ENCODE measurements at regions not wholly inside any gene's neighbourhood (a gene's known extent, or its start where the extent isn't known, plus 50 kb on each side); places are given as distances from the start of the nearest gene placed in this dataset.

DNA sequence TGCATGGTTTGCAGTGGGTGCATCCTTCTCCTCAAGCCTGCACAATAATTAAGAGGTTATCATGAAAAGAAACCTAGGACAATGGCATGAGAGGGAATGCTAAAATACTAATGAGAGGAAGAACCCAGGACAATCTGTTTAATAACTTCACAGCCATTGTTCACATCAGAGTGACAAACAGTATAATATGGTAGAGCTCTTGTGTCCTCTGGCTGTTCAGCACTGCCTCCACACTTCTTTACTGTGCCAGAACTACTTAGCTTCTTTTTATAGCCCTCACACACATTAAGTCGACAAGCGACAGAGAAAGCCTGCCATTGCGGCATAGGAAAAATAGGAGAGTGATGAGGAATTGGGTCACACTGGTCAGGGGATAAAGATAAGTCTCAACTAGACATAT is 65.0 kb upstream of the MEIS2 start:
- no peak for DNase-seq

DNA sequence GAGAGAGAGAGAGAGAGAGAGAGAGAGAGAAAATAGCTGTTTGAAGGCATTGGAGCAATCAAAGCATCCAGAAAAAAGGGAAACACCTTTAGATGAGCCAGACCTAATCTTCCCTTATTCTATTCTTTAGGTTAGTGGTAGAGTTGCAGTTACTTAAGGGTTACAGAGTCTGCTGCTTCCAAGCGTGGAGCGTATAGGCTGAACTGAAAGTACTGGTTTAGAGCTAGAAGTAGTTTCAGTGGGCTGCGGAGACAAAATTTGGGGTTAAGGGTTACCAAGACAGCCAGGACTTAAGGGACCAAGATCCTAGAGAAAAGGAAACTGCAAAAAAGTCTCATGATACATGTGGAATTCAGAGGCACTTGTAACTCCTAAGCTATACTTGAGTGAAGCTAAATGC is 66.1 kb upstream of the MEIS2 start:
- DNase-seq = no peak

DNA sequence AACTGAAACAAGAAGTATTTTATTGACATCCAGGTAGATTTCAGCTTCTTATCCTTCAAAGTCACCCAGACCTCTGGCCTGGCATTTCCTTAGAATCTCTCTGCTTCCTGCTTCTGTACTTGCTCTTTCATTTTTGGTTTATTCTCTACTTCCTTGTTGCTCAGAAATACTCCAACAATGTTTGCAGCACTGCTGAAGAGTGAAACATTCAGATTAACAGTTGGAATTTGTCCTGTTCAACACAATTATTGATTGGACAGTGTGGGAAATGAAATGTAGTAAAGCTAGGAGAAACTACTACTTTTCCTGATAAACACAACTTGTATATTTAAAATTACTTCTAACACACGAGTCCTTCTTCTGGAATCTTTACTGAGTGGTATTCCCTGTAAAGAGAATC is 81.0 kb upstream of the MEIS2 start:
- DNase-seq = no peak

DNA sequence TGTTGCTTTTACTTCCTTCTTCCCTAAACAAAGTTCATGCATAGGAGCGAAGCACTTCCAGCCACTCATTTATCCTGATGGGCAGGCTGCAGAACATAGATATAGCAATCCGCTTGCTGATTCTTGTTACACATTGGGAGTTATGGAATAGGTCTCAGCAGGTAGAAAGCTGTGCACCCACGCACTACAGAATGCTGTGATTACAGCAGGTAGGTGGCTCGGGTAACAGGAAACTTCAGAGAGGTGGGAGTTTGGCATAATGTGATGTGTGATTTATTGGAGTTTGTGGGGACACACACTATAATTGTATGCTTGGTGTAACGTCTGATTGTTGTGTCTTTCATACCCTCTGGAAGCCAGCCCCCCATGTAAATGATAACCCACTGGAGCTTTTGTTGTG is 99.2 kb upstream of the MEIS2 start:
- no peak for DNase-seq

DNA sequence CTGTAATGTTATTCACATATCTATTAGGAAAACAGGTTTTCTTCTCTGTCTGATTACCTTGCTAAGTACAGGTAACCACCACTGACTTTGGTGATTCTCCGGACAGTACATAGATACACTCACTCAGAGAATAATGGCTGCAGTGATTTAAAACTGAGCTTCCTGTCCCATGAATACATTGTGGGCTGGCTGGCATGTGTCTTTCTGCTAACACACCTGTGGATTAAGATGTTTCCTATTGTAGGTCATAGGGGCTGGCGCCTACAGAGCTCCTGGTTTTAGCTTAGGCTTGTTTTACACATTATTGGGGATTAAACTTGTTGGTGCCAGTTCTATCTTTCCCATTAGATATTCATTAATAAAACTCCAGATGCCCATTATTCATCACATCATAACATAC is 102.7 kb upstream of the MEIS2 start:
- no peak for DNase-seq

DNA sequence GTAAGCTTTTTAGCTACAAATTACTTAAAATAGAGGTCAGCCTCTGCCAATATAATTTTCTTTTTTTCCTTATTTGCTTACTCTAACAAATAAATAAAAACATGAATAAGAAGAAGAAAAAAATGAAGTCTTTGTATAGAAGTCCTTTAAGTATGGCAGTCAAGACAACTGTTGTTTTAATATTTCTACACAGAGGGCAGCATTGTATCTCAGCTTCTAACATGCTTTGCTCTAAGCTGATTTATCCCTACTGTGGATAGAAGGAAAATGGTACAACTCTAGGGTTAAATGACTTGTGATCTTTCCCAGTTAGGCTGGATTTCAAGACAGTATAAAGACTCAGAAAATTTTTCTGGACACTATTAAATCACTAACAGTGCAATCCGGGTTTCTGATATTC is 104.3 kb upstream of the MEIS2 start:
- DNase-seq = no peak

DNA sequence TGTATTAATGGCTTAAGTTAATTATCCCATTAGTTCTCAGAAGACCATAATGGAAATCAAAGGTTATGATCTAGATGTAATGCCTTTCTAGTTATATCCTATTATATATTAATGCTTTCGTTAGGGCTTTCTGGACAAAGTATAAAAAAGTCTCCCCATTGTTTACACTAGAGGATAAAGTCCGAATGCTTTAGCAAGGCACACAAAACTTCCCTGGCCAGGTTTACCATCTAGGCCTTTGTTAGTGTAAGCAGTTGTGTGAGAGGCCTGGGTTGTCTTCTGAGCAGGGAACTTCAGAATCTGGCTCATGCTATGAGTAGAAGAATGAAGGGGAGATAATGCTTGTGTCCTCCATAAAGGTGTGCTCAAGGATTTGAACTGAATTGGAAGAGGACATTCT is 106.3 kb upstream of the MEIS2 start:
- DNase-seq = no peak

DNA sequence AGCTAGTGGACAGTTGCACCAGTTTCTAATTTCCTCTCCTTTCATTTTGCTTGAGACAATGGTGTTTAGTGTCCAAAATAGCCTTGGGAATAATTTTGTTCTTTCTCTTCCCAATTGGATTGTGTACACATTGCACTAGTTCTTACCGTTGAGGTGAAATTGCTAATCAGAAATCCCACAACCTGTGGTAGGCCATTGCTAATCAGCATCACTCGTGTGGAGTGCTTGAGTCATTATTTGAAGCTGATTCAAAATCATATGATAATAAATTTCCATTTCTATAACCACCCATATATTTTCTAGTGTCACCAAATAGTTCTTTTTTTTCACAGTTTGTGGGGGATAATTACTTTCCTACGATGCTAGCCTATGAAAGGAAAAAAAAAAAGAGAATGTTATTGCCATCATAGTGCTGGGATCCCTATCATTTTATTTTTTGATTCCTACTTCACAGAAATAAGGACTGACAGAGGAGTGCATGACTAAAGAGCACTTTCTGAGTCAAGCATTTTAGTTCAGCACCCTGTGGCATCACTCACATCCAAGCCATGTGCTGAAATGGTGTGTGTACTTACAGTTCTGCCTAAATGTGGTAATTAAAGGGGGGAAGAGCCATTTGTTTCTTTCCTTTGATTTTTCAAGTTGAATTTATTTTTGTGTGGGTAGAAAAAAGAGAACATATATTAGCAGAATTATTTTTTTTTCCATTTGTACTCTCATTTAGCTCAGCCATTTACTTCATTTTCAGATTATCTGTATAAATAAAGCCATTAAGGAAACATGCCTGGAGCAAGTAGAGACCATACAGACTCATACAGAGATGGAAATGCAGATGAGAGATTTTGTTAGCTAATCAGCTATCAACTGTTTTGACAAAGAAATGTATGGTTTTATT is 108.0 kb upstream of the MEIS2 start:
- no peak for DNase-seq

DNA sequence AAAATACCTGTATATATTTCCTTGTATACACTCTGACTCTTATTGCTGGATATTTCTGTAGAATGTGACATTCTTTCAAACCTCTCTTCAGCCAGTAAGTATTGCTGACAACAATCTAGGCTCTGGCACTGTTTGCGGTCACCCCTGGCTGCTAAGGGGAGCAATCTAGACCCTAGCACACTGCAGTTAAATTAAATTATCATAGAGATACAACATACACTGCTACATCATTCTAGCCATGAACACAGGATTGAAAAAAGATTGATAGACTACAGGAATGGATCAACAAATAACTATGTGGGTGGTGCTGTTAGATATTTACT is 108.7 kb upstream of the MEIS2 start:
- DNase-seq = no peak

DNA sequence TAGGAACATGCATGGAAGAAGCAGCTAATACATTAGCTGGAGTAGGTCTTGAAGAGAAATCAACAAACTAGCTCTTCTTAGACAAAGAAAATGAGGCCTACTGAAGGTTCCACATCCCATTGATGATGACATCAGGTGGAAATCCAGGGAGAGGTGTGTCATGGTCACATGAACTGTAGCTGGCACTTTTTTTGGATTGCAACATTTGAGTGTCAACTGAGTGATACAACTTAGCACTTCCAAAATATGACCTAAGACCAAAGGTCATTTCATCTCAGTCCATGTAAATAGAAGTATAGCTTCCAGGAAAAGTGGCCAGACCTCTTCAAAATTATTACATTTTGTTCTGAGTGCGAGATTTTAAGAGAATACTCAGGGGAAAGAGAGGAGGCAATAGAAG is 117.2 kb upstream of the MEIS2 start:
- DNase-seq = no peak

DNA sequence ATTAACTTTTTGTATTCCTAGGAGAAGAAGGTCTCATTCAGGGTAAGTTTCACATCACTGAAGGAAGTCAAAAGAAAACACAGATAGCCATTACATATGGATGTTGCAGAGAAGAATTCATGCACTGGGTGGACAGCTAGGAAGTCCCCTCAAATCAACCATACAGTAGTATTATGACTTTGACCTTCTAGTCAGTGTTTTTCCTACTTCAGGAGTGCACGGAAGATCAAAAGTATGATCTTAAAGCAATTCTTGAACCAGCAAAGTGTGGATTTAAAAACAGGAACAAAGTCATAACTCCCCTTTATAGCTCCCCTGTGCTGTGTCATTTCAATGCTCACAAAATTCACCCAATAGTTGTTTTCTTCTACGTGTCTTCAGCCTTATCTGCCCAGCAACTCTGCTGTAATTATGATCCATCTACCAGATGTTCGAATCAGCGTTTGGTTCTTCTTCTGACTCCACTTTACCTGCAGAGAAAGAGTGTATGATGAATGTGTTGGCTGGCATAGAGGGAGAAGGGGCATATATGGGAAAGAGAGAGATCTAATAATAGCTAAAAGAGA is 118.1 kb upstream of the MEIS2 start:
- DNase-seq = no peak

DNA sequence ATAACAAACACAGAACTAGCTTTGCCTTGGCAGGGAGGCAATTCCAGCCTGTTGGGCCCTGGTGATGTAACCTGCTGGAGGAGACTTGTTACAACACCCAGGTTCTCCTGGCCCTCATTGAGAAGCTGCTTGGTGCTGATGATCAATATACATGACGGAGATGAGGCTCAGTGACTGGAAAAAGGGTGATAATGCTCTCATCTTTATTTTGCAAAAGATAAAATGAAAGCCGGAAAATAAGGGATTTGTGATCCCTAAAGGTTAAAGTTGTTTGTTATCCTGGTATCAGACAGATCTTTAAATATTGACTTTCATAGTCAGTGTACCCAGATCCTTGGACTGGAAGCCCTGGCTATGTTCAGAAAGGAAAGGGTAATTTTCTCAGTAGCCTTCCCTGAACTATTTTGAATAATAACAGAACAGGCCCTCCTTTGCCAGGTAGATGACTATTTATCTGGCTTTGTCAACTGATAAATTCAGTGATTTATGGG is 118.9 kb upstream of the MEIS2 start:
- DNase-seq = no peak

DNA sequence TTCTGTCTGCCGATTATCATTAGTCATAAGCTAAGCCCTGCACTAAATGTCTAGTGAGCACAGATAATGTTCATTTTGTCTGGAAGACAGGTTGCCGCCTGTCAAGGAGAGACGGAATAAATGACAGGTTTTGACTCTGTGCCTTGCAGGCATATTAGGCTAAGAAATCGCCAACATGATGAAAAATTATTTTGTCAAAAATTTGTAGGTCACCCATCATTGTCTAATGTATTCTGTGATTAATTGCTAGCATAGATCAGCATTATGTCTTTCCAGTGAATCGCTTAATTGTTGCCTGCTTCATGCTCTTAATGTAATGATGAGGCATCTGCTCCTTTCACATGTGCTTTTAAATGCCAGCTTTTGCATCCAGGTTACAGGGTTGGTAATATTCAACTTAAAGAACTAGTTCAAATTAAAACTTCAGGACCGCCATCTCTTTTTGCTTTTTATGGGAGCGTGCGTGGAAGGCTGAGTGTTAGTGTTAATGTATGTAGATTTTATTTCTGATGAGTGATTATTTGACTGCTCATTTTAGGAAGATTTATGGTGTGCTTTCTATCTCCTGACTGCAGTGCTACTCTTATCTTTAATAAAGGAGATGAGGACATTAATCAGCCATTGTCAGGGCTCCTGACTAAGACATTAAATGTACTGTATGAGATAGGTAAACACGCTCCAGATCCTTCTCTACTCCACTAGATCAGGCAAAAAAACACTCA is 120.8 kb upstream of the MEIS2 start:
- DNase-seq = no peak

DNA sequence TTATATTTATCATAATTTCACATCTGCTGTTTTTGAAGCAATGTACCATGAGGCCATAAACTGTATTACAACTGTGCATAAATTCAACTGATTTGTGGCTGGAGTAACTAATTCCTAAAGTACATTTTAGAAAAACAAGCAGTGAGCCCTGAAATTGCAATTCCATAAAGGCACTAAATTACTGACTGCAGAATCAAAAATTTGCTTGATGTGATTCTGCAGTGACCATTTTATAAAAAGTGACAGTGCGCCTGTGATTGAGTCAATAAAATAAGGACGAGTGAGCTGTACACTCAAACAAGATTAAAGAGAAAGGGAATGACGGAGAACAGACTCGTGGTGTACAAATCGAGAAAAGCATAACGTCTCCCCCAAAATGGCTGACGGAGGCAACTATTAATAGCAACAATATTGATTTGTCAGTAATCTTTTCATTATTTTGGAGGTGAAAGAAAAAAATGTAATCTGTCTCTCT is 121.4 kb upstream of the MEIS2 start:
- DNase-seq = no peak

DNA sequence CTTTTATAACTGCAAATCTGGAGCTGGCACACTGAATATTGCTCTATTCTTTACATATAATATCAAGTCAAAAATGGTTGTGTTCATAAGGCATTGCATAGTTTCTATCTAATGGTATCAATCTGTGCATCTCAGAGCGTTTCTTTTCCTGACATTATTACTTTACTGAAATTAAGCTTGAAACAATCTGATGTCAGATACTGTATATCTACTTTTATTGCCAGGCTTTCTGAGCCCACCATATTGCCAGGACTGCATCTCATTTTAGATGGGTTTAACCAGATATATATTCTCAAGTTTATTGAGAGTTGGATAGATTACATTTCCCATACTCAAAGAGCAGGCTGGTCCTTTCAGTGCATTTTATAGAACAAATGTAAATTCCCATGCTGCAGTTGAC is 122.7 kb upstream of the MEIS2 start:
- DNase-seq = no peak

DNA sequence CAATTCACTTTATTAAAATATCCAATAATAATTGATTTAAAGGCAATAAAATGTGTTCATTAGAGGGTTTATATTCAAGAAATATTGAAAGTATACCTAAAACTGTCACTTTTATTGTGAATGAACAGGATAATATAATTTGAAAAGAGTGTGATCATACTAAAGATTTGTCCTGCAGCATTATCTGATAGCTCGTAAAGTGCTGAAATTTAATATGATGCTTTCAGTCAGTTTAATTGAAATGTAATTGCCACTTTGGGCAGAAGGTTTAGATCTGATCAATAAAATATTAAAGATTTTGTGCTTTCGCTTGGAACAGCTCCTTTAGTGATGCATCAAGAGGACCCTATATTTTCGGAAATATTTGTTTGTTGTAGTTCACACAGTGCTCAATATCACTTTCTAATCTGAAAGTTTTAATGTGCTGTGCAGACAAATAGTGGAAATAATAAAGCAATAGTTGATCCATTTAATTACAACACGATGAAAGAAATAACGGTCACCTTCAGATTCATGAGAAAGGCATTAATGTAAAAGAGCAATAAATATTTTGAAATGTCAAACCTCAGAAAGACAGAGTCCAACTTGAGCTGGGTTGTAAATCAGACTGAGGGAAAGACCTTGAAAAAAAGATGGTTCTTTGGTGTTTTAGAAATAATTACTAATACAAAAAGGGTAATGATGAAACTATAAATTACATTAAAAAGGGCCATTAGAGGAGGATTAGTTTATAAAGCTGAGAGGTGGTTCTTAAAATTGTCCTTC is 129.7 kb upstream of the MEIS2 start:
- no peak for DNase-seq

DNA sequence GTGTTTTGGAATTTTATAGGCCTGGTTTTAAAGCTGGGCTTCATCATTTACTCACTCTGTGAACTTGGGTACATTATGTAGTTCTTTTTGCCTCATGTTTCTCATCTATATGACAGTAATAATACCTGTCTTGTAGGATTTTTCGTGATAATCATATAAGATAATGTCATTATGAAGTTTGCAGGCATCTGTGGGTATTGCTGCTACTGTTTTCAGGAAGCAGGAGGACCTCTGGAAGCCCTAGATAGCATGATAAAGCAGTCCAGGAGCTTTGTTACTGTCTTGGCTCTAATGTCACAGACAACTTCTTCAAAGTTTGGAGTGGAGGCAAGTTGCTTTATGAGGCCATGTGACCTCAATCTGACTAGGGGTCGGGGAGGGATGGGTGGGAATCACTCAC is 145.0 kb upstream of the MEIS2 start:
- no peak for DNase-seq

DNA sequence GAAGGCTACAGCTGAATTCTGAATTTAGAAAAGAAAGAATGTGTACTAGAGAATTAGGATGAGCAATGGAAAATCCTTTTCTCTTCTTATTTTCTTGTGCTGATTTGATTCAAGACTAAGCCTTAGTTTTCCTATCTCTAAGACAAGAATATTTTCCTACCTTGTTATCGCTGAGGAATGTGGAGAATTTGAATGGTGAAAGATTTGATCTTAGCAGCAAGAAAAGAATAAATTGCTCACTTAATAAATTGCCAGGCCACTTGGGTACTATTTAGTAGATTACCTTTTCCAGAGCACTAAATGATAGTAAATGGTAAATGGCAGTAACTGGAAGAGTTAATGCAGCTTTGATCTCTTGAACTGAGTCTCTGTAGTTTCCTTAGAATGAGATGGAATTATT is 145.7 kb upstream of the MEIS2 start:
- no peak for DNase-seq

DNA sequence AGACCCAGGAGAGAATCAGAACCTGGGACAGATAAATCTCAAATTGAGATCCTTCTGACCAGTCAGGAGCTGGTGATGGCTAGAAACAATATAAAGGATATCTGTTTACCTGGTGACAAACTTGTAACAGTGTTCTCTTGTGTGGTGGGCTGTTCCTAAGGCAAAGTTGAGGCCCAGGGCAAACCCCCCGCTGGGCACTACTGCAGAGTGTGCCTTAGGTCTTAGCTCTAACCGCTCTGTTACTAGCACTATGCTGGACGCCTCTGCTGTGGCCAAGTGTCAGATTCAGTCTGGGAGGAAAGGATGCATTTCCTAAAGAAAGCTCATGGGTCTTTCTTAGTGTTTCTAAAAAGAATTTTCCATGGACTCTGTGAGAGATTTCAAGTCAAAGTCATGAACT is 146.5 kb upstream of the MEIS2 start:
- DNase-seq = no peak

DNA sequence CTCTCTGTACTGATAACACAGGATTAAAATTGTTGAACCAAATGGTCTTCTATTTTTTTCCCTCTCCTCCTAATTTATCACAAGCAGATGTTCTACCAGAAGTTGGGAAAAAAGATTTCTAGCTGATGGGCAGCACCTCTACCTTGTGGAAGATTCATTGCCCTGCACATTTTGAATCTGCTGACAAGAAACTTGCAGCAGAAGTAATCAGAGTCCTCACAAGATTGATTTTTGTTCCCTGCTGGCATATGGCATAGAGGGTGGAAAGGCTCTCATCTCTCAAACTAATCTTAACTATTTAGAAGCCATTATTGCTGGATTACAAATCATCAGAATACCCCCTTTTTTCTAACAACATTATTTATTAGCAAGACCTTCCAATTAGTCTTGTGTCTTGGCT is 148.9 kb upstream of the MEIS2 start:
- no peak for DNase-seq

DNA sequence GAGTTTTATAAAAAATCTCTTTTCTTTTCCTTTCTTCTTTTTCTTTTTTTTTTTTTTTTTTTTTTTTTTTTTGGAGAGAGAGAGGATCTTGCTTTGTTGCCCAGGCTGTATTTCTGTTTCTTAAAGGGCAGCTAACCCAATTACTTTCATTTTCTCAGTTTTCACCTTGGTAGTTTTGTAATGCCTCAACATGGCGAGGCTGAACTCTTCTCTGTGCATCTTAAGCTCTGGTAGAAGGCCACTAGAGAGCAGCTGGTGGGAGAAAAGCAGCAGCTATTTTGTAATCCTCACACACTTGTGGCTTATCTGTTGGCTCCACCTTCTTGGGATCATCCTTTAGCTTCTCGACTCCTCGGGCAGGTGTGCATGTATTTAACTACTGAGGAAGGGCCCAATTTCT is 152.2 kb upstream of the MEIS2 start:
- DNase-seq = no peak

DNA sequence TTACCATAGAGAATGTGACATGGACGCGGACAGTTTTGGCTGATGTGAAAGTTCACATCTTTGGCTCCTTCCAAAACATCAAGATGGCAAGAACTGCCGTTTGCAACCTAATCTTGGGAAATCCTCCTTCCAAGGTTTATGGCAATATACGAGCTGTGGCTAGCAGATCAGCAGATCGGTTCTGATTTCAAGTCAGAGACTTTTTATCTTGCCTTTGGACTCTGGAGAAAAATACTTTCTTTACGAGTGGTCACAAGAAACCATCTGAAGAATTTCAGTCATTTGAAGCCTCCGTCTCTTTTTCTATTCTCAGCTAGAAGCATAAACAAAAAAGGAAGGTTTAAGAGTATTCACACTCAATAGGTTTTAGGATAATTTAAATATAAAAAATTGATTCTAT is 153.5 kb upstream of the MEIS2 start:
- DNase-seq = no peak

DNA sequence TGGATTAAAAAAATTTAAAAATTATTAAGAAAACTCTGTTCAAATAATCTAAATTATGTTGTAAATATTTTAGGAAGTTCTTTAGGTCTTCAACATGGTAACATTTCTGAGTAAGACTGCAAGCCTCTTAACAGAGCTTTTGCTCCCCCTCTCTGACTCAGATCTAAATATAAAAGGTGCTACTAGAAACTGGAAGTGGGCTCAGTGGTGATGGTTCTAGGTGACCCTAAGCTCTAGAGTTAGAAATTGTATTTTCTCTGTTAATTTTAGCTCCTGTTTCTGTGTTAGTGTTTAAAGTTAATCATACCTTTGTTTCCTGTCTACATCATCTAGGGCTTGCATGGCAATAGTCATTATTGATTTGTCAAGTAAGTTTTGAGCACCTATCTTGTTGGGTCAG is 159.9 kb upstream of the MEIS2 start:
- DNase-seq = no peak
